Progenitor cell of endocrine pancreas (in vitro differentiated cells): ENCODE measurements at regions not wholly inside any gene's neighbourhood (a gene's known extent, or its start where the extent isn't known, plus 50 kb on each side); places are given as distances from the start of the nearest gene placed in this dataset.
"Not testable (repeated sequence)": the region's sequence is repeated elsewhere in the genome, so short reads cannot be mapped to it uniquely, and the experiment has no call there.

Experiments
- DNase-seq: peaks from one replicate; pipeline ENCODE4 v3.0.0; 2021; ENCODE audit warnings: low spot score; ENCODE audit not compliant: unreplicated experiment
- H3K27ac Mint-ChIP-seq: 2 replicates; pipeline ENCODE4 v1.8.0; 2021; ENCODE audit warnings: mild to moderate bottlenecking, moderate library complexity, mixed read lengths
- H3K27me3 Mint-ChIP-seq: 2 replicates; pipeline ENCODE4 v1.8.0; 2021; ENCODE audit warnings: mixed read lengths
- H3K36me3 Mint-ChIP-seq: 2 replicates; pipeline ENCODE4 v1.8.0; 2022; ENCODE audit warnings: mixed read lengths; ENCODE audit not compliant: insufficient read depth
- H3K4me1 Mint-ChIP-seq: 2 replicates; pipeline ENCODE4 v1.8.0; 2021; ENCODE audit warnings: low read depth, mixed read lengths
- H3K4me3 Mint-ChIP-seq: 2 replicates; pipeline ENCODE4 v1.8.0; 2021; ENCODE audit warnings: low read depth, mild to moderate bottlenecking, moderate library complexity, mixed read lengths
- H3K9me3 Mint-ChIP-seq: 2 replicates; pipeline ENCODE4 v1.8.0; 2021; ENCODE audit warnings: low read depth, mixed read lengths
- CTCF ChIP-seq: fragments of 200-600 bp; sonication (generic); IDR thresholded peaks from one replicate; pipeline ENCODE4 v1.5.0; 2021; ENCODE audit warnings: antibody characterized with exemption, mild to moderate bottlenecking; ENCODE audit not compliant: unreplicated experiment

DNA sequence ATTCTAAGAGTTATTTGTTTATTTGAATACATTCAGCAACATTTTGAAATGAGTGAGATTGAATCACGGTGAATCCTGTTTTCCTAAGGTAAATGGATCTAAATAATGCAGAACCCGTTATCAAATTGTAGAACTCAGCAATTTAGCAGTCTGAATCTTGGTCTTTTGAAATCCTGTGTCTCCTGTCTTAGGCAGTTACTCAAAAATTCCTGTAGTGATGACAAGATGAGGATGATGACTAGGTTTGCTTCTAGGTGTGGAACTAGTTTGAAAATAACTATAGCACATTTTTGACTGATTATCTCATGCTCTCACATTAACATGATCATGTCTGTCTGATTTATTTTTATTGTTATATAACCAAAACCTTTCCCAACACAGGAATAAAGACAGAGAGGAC, 115.0 kb downstream of the RAP2B start:
- no peaks in the 10 kb centered on the region for H3K27me3 Mint-ChIP-seq
- no peak overlapping the region for H3K27ac Mint-ChIP-seq
- H3K4me1 Mint-ChIP-seq: no peaks in the 10 kb centered on the region
- TF ChIP-seq CTCF: no peak
- no peaks in the 10 kb centered on the region for H3K36me3 Mint-ChIP-seq
- DNase-seq: no peak
- H3K9me3 Mint-ChIP-seq: no peaks in the 10 kb centered on the region
- no peak overlapping the region for H3K4me3 Mint-ChIP-seq

GRCh38 chr3:153281236-153281997, 119.4 kb downstream of the RAP2B start:
- not testable (repeated sequence) for H3K36me3 Mint-ChIP-seq, H3K27me3 Mint-ChIP-seq, DNase-seq, H3K9me3 Mint-ChIP-seq, H3K4me3 Mint-ChIP-seq, H3K27ac Mint-ChIP-seq, H3K4me1 Mint-ChIP-seq

GRCh38 chr3:153282355-153282754, 120.3 kb downstream of the RAP2B start:
- no peaks in the 10 kb centered on the region for H3K4me1 Mint-ChIP-seq
- no peak for TF ChIP-seq CTCF
- no peak for DNase-seq
- no peaks in the 10 kb centered on the region for H3K9me3 Mint-ChIP-seq
- H3K4me3 Mint-ChIP-seq: no peak overlapping the region
- no peak overlapping the region for H3K27ac Mint-ChIP-seq
- H3K27me3 Mint-ChIP-seq: no peaks in the 10 kb centered on the region
- no peaks in the 10 kb centered on the region for H3K36me3 Mint-ChIP-seq

DNA sequence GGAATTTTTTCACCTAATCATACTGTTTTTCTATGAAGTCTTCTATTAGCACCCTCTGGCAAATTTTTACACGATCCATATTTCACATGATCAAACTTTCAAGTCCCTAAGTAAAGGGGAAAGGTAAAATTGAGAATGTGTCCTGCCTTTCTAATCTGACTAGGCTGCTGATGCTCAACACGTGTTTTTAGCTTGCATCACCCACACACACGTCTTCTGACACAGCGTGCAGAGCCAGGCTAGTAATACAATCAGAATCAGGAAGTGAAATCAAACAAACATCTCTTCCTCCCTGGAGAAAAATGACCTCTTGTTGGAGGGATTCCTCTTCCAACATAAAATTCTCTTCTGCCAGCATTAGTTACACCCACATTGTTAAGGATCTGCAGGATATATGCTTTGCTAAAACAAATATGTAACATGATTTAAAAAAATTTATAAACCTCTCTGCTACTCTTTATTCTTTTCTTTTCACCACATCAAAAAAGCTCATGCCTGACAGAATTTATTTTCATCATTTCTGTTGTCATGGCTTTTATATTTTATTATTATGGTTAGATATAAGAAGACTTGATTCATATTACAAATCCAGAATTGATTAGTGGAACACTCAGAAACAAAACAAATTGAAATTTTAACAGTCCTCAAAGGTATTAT, 122.4 kb downstream of the RAP2B start:
- H3K9me3 Mint-ChIP-seq: no peaks in the 10 kb centered on the region
- no peak for DNase-seq
- no peaks in the 10 kb centered on the region for H3K4me1 Mint-ChIP-seq
- H3K36me3 Mint-ChIP-seq: no peaks in the 10 kb centered on the region
- no peak overlapping the region for H3K4me3 Mint-ChIP-seq
- no peaks in the 10 kb centered on the region for H3K27me3 Mint-ChIP-seq
- no peak for TF ChIP-seq CTCF
- H3K27ac Mint-ChIP-seq: no peak overlapping the region

- Mint-ChIP-seq H3K9me3 (no peaks in the 10 kb centered on the region), H3K36me3 (no peaks in the 10 kb centered on the region), H3K4me3 (no peak overlapping the region), H3K4me1 (no peaks in the 10 kb centered on the region), H3K27ac (no peak overlapping the region), H3K27me3 (no peaks in the 10 kb centered on the region)
- no peak for TF ChIP-seq CTCF
- DNase-seq: no peak
Observed at GRCh38 chr3:153285194-153285641, 123.2 kb downstream of the RAP2B start.

GRCh38 chr3:153285982-153286381, 124.0 kb downstream of the RAP2B start:
- DNase-seq: no peak
- TF ChIP-seq CTCF: no peak
- no peak overlapping the region for H3K4me3 Mint-ChIP-seq
- no peaks in the 10 kb centered on the region for H3K4me1 Mint-ChIP-seq
- H3K9me3 Mint-ChIP-seq: no peaks in the 10 kb centered on the region
- H3K36me3 Mint-ChIP-seq: no peaks in the 10 kb centered on the region
- no peaks in the 10 kb centered on the region for H3K27me3 Mint-ChIP-seq
- no peak overlapping the region for H3K27ac Mint-ChIP-seq
